Activated B cell treated with CpG ODN at 0.5 μM for 24 hours (primary cell): ENCODE measurements at regions not wholly inside any gene's neighbourhood (a gene's known extent, or its start where the extent isn't known, plus 50 kb on each side); places are given as distances from the start of the nearest gene placed in this dataset.

Experiments
- ATAC-seq: fragments of 200-7000 bp; cut with Tn5 transposase; one replicate; pipeline ENCODE4 v1.10.0; 2021; ENCODE audit warnings: low read depth, mild to moderate bottlenecking, moderate library complexity
- CTCF ChIA-PET: fragments of 350-600 bp; sonication (Branson Sonifier 250); formaldehyde crosslinking; loops from one replicate; lab custom pipeline; 2021; ENCODE audit warnings: antibody characterized with exemption; lab: Charles Lee
- POLR2A ChIA-PET: fragments of 350-600 bp; sonication (Branson Sonifier 250); formaldehyde crosslinking; loops from one replicate; lab custom pipeline; 2021; ENCODE audit warnings: antibody characterized with exemption; lab: Charles Lee
- DNase-seq: peaks from one replicate; pipeline ENCODE4 v3.0.0; 2022
- H3K27ac Mint-ChIP-seq: one replicate; pipeline ENCODE4 v1.8.0; 2020; ENCODE audit warnings: mixed read lengths
- H3K27me3 Mint-ChIP-seq: one replicate; pipeline ENCODE4 v1.8.0; 2021; ENCODE audit warnings: mixed read lengths
- H3K36me3 Mint-ChIP-seq: one replicate; pipeline ENCODE4 v1.8.0; 2021; ENCODE audit warnings: low read depth, mixed read lengths
- H3K4me1 Mint-ChIP-seq: one replicate; pipeline ENCODE4 v1.8.0; 2021; ENCODE audit warnings: mixed read lengths
- H3K4me3 Mint-ChIP-seq: one replicate; pipeline ENCODE4 v1.8.0; 2020; ENCODE audit warnings: mild to moderate bottlenecking, mixed read lengths
- H3K9me3 Mint-ChIP-seq: one replicate; pipeline ENCODE4 v1.8.0; 2020; ENCODE audit warnings: mixed read lengths
- intact Hi-C: fragments of 100-400 bp; cut with micrococcal nuclease; formaldehyde crosslinking; loops from one replicate; pipeline ENCODE4 v1.15.1; 2024
- TF ChIP-seq, protein P1 (sequence below): fragments of 200-600 bp; IDR thresholded peaks from one replicate; pipeline ENCODE4 v1.8.0; 2022; ENCODE audit warnings: antibody characterized with exemption, mild to moderate bottlenecking

DNA sequence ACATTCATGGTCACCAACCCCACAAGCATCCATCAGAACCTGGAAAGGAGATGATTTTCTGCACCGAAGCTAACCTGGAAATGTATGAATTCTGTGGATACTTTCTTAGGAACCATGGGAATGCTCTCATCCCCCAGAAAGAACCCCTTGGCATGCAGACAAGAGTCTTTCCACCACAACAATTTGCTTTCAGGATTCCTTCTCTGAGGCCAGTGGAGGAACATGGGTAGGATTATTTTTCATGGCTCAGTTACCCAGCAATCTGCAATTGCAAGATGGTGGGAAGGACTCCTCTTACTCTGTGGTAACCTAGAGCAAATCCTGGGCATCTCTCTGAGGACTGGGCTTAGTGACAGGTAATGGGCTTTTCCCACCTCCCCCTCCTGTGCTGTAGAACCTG is 131.9 kb upstream of the MSX1 start:
- Mint-ChIP-seq H3K27me3 (no peaks in the 10 kb centered on the region), H3K4me3 (no peak overlapping the region), H3K27ac (no peak overlapping the region), H3K4me1 (no peaks in the 10 kb centered on the region), H3K9me3 (peaks cover 26% of the 10 kb centered on the region), H3K36me3 (peaks cover 12% of the 10 kb centered on the region)
- TF ChIP-seq, protein P1, sequence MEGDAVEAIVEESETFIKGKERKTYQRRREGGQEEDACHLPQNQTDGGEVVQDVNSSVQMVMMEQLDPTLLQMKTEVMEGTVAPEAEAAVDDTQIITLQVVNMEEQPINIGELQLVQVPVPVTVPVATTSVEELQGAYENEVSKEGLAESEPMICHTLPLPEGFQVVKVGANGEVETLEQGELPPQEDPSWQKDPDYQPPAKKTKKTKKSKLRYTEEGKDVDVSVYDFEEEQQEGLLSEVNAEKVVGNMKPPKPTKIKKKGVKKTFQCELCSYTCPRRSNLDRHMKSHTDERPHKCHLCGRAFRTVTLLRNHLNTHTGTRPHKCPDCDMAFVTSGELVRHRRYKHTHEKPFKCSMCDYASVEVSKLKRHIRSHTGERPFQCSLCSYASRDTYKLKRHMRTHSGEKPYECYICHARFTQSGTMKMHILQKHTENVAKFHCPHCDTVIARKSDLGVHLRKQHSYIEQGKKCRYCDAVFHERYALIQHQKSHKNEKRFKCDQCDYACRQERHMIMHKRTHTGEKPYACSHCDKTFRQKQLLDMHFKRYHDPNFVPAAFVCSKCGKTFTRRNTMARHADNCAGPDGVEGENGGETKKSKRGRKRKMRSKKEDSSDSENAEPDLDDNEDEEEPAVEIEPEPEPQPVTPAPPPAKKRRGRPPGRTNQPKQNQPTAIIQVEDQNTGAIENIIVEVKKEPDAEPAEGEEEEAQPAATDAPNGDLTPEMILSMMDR = no peak
- ChIA-PET POLR2A (no interaction called here), CTCF (no interaction called here)
- intact Hi-C loops = no loop called here
- ATAC-seq (no peak), DNase-seq (no peak)

DNA sequence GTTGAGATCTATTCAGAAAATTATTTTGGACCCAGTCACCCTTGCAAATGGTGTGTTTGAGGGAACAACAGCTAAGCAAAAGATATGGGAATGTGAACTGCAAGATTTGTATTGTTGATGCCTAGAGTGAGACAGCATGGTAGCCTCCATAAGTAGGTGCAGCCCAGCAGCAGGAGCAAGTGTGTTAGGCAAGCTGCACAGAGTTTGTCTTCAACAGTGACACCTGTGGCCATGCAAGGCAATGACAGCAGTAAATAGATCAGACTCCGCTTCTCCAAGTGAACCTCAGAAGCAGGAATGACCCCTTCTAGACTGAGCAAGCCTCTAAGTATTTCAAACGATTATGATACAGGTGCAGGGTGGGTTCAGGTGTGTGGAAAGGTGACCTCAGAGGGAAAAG is 133.4 kb upstream of the MSX1 start:
- no peaks in the 10 kb centered on the region for H3K27me3 Mint-ChIP-seq
- H3K4me3 Mint-ChIP-seq = no peak overlapping the region
- peaks cover 12% of the 10 kb centered on the region for H3K36me3 Mint-ChIP-seq
- ChIA-PET CTCF (no interaction called here), POLR2A (no interaction called here)
- peaks cover 26% of the 10 kb centered on the region for H3K9me3 Mint-ChIP-seq
- H3K27ac Mint-ChIP-seq = no peak overlapping the region
- no peaks in the 10 kb centered on the region for H3K4me1 Mint-ChIP-seq
- ATAC-seq (no peak), DNase-seq (no peak)
- TF ChIP-seq, protein P1 = no peak
- intact Hi-C loops = no loop called here

DNA sequence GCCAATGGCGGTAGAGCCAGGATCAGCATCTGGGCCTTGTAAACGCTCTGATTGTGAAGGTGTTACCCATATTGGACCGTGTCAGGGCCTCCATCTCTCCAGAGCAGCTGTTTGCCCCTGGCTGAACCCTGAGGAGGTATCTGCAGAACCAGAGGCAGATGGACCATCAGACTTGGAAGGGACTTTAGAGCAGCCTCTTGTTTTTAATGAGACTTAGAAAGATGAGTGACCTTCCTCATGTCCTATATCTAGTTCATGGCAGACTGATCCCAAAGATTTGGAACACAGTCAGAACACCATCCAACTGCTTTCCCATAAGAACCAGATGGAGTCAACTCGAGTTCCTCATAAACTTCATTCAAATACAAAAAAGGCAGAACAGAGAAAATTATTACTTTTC is 135.1 kb upstream of the MSX1 start:
- POLR2A ChIA-PET = no interaction called here
- H3K27ac Mint-ChIP-seq = no peak overlapping the region
- TF ChIP-seq, protein P1 = no peak
- H3K27me3 Mint-ChIP-seq = no peaks in the 10 kb centered on the region
- H3K36me3 Mint-ChIP-seq = peaks cover 12% of the 10 kb centered on the region
- H3K4me3 Mint-ChIP-seq = no peak overlapping the region
- H3K9me3 Mint-ChIP-seq = peaks cover 26% of the 10 kb centered on the region
- intact Hi-C loops = no loop called here
- ATAC-seq (no peak), DNase-seq (no peak)
- no peaks in the 10 kb centered on the region for H3K4me1 Mint-ChIP-seq
- CTCF ChIA-PET = no interaction called here

DNA sequence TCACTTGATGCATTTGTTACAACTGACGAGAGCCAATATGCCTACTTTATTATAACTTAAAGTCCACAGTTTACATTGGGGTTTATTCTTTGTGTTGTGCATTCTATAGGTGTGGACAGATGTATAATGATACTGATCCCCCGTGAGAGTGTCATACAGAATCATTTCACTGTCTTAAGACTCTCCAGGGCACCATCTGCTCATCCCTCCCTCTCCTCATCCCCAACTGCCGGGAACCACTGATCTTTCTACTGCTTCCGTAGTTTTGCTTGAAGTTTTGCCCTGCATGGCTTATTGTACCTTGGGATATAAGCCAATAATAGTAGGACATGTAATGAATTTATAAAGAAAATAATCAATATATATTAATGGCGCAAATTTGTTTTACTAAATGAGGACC is 137.8 kb upstream of the MSX1 start:
- ATAC-seq (no peak), DNase-seq (no peak)
- intact Hi-C loops = no loop called here
- H3K4me1 Mint-ChIP-seq = no peaks in the 10 kb centered on the region
- no peaks in the 10 kb centered on the region for H3K27me3 Mint-ChIP-seq
- H3K9me3 Mint-ChIP-seq = peaks cover 21% of the 10 kb centered on the region
- ChIA-PET POLR2A (no interaction called here), CTCF (no interaction called here)
- H3K36me3 Mint-ChIP-seq = peaks cover 6% of the 10 kb centered on the region
- no peak overlapping the region for H3K27ac Mint-ChIP-seq
- H3K4me3 Mint-ChIP-seq = no peak overlapping the region
- TF ChIP-seq, protein P1 = no peak

DNA sequence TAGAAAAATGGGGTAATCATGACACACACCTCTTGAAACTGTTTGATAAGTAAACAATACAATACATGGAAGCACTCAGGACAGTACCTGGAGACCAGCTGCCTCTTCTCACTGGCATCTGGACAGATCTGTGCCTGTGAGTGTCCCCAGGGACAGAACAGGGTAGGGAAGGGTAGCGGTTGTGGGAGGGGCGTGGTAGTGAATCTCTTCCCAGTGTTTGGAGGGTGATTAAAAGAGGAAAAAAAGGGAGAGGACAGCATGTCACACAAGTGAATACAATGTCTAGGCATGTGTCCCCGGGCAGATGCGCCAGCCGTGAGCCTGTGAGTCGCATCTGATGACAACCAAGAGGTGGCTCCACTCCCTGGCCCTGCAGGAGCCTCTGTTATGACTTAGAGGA is 138.8 kb upstream of the MSX1 start:
- intact Hi-C loops = no loop called here
- no peak overlapping the region for H3K27ac Mint-ChIP-seq
- DNase-seq = no peak
- H3K27me3 Mint-ChIP-seq = no peaks in the 10 kb centered on the region
- peaks cover 3% of the 10 kb centered on the region for H3K36me3 Mint-ChIP-seq
- H3K9me3 Mint-ChIP-seq = peaks cover 13% of the 10 kb centered on the region
- H3K4me3 Mint-ChIP-seq = no peak overlapping the region
- ATAC-seq = no peak
- no peaks in the 10 kb centered on the region for H3K4me1 Mint-ChIP-seq
- CTCF ChIA-PET = no interaction called here
- POLR2A ChIA-PET = no interaction called here
- TF ChIP-seq, protein P1 = no peak
